HL-60 (cell line): ENCODE measurements at regions not wholly inside any gene's neighbourhood (a gene's known extent, or its start where the extent isn't known, plus 50 kb on each side); places are given as distances from the start of the nearest gene placed in this dataset.

Experiments
- POLR2AphosphoS5 ChIP-seq: IDR thresholded peaks from 2 replicates; pipeline ENCODE4 v1.6.1; 2012; ENCODE audit warnings: low read depth
- REST ChIP-seq: IDR thresholded peaks from 2 replicates; pipeline ENCODE4 v1.6.1; 2012; ENCODE audit warnings: low read depth; ENCODE audit not compliant: insufficient replicate concordance
- SPI1 ChIP-seq: IDR thresholded peaks from 2 replicates; pipeline ENCODE4 v1.6.1; 2012; ENCODE audit warnings: low read depth, mild to moderate bottlenecking, borderline replicate concordance
- TF ChIP-seq, protein P1 (sequence below): IDR thresholded peaks from one replicate; pipeline ENCODE4 v1.5.1; 2011; ENCODE audit warnings: low read length, control low read depth, inconsistent platforms; ENCODE audit not compliant: insufficient read depth

DNA sequence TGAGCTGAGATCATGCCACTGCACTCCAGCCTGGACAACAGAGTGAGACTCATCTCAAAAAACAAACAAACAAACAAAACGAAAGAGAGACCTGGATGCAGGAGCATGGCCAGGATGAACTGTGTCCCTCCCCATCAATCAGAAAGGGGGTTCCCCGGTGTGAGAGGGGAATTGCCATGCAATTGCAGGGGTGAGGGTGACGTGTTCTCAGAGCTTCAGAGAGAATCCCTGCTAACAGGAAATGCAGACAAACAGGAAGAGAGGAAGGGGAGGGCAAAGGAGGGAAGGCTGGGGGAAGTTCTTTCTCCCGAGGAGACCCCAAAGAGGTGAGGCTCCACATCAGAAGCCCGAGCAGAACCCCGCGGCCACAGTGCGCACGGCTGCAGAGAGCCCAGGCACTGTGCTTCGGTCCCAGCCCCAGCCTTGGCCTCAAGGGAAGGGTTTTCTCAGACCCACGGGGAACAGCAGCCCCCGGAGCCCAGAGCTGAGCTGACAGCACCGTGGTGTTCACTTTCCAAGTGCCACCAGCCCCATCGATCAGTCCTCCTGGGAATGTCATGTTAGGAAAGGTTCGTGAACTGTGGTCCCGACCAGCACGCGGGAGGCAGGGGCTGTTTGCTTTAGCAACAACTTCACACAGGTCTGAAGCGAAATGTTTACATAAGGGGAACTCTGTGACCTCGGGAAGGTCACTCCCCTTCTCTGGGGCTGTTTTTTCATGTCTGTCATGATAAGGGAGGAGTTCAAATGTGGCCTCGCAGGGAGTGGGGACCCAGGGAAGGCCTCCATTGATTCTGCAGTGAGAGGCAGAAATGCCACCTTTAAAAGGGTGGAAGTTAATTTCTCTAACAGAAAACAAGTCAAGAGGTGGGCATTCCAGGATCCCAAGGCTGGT, 108.0 kb upstream of the ANO1 start:
- TF ChIP-seq, protein P1, sequence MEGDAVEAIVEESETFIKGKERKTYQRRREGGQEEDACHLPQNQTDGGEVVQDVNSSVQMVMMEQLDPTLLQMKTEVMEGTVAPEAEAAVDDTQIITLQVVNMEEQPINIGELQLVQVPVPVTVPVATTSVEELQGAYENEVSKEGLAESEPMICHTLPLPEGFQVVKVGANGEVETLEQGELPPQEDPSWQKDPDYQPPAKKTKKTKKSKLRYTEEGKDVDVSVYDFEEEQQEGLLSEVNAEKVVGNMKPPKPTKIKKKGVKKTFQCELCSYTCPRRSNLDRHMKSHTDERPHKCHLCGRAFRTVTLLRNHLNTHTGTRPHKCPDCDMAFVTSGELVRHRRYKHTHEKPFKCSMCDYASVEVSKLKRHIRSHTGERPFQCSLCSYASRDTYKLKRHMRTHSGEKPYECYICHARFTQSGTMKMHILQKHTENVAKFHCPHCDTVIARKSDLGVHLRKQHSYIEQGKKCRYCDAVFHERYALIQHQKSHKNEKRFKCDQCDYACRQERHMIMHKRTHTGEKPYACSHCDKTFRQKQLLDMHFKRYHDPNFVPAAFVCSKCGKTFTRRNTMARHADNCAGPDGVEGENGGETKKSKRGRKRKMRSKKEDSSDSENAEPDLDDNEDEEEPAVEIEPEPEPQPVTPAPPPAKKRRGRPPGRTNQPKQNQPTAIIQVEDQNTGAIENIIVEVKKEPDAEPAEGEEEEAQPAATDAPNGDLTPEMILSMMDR: no peak
- no peak for TF ChIP-seq POLR2AphosphoS5
- no peak for TF ChIP-seq REST
- TF ChIP-seq SPI1: no peak
